Fibroblast of villous mesenchyme (primary cell): ENCODE measurements at regions not wholly inside any gene's neighbourhood (a gene's known extent, or its start where the extent isn't known, plus 50 kb on each side); places are given as distances from the start of the nearest gene placed in this dataset.

Source experiments
- DNase-seq: peaks from one replicate; pipeline ENCODE4 v3.0.0-alpha.2; 2010; ENCODE audit warnings: low read depth
- H3K4me3 ChIP-seq: 2 replicates; pipeline ENCODE4 v1.5.1; 2011; ENCODE audit warnings: low read depth, mild to moderate bottlenecking, low read length
- CTCF ChIP-seq: IDR thresholded peaks from 2 replicates; pipeline ENCODE4 v1.5.1; 2012; ENCODE audit warnings: low read depth, mild to moderate bottlenecking, low read length; ENCODE audit not compliant: insufficient read depth

DNA sequence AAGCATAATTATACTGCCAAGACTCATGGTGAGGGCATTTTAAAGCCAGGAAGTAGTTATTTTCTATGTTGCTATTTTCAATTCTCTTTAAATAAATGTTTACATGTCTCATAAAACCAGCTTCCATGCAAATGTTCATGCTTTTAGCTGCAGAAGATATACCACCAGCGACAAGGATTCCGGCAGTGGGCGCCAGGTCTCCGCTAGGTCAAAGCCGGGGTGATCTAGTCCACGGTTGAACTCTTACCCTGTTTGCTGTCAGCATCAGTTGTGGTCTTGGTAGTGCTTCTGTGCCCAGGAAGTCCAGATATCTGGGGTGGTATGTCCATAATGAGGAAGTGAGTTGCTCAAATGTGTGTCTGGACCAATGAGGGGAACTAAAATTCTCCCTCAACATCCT is 265.7 kb downstream of the BRD1 start:
- DNase-seq = no peak
- TF ChIP-seq CTCF = no peak

GRCh38 chr22:49561338-49561737 is 266.3 kb downstream of the BRD1 start:
- TF ChIP-seq CTCF = no peak
- H3K4me3 ChIP-seq = no peak overlapping the region

More for the DNA sequence above, 265.7 kb downstream of the BRD1 start:
- no peak overlapping the region for H3K4me3 ChIP-seq

GRCh38 chr22:49555526-49555925 is 272.1 kb downstream of the BRD1 start:
- H3K4me3 ChIP-seq = no peak overlapping the region
- no peak for TF ChIP-seq CTCF
- no peak for DNase-seq

More at GRCh38 chr22:49561338-49561737, 266.3 kb downstream of the BRD1 start:
- DNase-seq = no peak

DNA sequence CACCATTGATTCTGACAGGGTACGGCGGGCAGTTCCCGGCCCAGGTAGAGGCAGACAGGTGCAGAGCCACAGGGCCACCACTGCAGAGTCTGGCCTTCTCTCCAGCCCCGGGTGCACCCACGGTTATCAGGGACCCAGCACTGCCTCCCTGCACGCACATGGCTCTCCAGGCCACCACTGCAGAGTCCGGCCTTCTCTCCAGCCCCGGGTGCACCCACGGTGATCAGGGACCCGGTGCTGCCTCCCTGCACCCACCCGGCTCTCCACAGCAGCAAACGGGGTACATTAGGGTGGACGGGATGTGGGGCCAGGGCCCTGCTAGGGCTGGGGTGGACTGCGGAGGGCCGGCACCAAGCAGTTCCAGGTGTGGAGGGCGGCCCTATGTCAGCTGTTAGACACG is 272.9 kb downstream of the BRD1 start:
- H3K4me3 ChIP-seq = no peak overlapping the region
- DNase-seq = no peak
- no peak for TF ChIP-seq CTCF

DNA sequence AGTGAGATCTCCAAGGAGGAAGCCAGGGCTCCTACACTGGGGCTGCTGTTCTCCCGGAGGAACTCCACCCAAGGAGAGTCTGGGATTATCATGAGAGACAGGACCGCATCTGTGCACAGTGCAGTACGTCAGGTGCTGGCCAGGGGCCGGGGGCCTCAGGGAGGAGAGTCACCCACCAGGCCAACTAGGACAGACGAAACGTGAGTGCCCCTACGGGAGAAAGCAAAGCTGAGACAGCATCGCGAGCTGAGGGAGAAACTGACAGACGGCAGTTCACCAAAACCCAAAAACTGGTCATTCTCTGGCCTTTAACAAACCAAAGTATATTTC is 273.4 kb downstream of the BRD1 start:
- no peak for DNase-seq
- no peak overlapping the region for H3K4me3 ChIP-seq
- TF ChIP-seq CTCF = no peak

DNA sequence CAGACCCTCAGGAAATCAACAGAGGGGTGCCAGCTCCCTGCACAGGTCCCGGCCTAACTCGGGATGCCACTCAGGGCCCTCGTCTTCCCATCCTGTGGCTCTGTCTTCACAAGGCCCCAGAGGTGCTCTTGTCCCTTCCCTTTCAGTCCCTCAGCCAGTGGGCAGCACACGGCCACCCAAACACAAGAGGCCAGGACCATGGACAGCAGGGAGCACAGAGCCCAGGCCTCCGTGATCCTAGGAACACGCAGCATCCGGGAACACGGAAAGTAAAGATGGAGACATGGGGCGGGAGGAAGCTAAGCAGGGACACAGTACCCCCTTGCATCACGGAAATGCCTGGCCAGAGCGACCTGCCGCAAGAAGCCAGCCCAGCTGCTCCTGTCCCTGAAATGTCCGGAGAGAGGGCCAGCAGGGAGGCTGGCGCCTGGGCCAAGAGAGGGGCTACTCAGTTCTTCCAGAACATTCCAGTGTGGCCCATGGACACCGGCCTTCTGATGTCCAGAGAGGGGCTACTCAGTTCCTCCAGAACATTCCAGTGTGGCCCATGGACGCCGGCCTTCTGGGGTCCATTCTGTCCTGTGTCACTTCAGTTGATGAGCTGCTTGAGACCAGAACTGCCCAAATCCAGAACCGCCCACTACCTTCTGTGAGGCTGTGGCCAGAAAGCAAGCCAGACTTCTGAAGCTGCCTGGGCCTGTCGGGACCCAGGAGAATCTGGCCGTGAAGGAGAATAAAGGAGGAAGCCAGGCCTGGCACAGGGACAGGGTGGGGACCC is 274.0 kb downstream of the BRD1 start:
- no peak for TF ChIP-seq CTCF
- H3K4me3 ChIP-seq = no peak overlapping the region
- no peak for DNase-seq

DNA sequence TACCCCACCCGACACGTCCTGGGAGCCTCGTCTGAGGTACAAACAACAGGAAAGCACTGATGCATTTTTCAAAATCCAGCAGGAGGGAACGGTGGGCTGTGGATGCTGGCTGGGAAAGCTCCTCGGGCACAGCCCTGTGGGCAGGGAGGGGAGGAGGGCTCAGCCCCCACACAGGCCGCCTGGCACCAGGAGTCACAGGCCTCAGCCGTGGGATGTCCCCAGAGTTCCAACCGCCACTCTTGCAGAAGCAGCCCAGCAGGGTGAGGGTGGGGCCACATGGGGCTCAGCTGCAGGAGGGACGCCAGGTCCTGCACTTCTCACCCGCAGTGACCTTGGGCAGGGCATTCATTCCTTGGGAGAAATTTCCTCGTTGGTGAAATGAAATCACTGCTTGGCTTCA is 274.6 kb downstream of the BRD1 start:
- no peak for TF ChIP-seq CTCF
- DNase-seq = no peak
- H3K4me3 ChIP-seq = no peak overlapping the region
